ENCODE measurements at regions not wholly inside any gene's neighbourhood (a gene's known extent, or its start where the extent isn't known, plus 50 kb on each side); places are given as distances from the start of the nearest gene placed in this dataset.

DNA sequence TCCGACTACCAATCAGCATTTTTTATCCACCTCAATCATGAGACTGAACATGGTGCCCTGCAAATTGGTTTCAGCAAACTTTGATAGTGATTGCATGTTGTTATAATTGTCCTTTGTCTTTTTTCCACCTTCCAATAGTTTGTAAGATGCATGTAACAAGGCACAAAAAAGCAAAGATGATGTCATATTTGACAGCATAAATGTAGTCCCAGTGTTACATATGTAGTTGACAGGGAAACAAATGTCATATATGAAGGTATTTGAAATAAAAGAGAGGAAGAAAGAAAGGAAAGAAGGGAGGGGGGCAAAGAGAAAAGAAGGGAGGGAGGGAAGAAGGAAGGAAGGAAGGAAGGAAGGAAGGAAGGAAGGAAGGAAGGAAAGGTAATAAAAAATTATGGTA, 441.7 kb upstream of the CPEB2 start:
- no peak overlapping the region for H3K4me3 Mint-ChIP-seq
- peaks cover 2% of the 10 kb centered on the region for H3K9me3 Mint-ChIP-seq
- no peak overlapping the region for H3K27ac Mint-ChIP-seq
- Histone ChIP-seq H3K27ac (ENCODE audit: low read depth, low read length) (no peak overlapping the region), H3K36me3 (ENCODE audit: control insufficient read depth, insufficient read depth, low read length) (no peaks in the 10 kb centered on the region), H3K4me3 (ENCODE audit: low read length) (no peak overlapping the region), H3K4me1 (ENCODE audit: control insufficient read depth, insufficient read depth, low read length) (peaks cover 5% of the 10 kb centered on the region), H3K9ac (ENCODE audit: extremely low read depth, low read length, poor library complexity, severe bottlenecking) (no peak overlapping the region), H3K27me3 (ENCODE audit: control insufficient read depth, insufficient read depth, low read length, poor library complexity, severe bottlenecking) (no peaks in the 10 kb centered on the region), H3K9me3 (ENCODE audit: control insufficient read depth, low read length) (no peaks in the 10 kb centered on the region)
- WGBS, 2 experiments (ENCODE audit: insufficient coverage in 1 of 2, insufficient read length in 1 of 2), result 91 to 100% methylated on average over 1 of the region's 1 CpG
- TF ChIP-seq, protein P1, sequence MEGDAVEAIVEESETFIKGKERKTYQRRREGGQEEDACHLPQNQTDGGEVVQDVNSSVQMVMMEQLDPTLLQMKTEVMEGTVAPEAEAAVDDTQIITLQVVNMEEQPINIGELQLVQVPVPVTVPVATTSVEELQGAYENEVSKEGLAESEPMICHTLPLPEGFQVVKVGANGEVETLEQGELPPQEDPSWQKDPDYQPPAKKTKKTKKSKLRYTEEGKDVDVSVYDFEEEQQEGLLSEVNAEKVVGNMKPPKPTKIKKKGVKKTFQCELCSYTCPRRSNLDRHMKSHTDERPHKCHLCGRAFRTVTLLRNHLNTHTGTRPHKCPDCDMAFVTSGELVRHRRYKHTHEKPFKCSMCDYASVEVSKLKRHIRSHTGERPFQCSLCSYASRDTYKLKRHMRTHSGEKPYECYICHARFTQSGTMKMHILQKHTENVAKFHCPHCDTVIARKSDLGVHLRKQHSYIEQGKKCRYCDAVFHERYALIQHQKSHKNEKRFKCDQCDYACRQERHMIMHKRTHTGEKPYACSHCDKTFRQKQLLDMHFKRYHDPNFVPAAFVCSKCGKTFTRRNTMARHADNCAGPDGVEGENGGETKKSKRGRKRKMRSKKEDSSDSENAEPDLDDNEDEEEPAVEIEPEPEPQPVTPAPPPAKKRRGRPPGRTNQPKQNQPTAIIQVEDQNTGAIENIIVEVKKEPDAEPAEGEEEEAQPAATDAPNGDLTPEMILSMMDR (conservative IDR thresholded peaks at IDR 0.05), result no peak
- H3K4me1 Mint-ChIP-seq, result peaks cover 13% of the 10 kb centered on the region
- no peak for DNase-seq
- H3K27me3 Mint-ChIP-seq (ENCODE audit: insufficient read depth), result no peaks in the 10 kb centered on the region
- no peaks in the 10 kb centered on the region for H3K36me3 Mint-ChIP-seq (ENCODE audit: low read depth)

DNA sequence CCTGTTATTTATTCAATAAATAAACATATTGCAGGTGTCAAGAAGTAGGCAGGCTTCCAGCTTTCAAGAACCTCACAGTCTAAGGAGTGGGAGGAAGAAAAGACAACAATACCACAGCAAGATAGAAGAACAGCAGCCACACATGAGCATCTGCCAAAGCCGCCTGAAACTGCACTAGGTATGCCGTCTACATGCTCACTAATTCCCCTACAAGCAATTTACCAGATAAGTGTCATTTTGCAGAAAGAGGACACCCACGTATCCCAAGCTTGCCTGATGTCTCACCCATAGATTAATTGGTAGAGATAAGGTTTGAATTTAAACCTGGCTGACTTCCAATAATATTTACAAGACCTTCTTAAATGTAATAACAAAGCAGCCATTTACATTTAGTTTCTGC, 439.4 kb upstream of the CPEB2 start:
- Histone ChIP-seq H3K9ac (ENCODE audit: extremely low read depth, low read length, poor library complexity, severe bottlenecking) (no peak overlapping the region), H3K4me1 (ENCODE audit: control insufficient read depth, insufficient read depth, low read length) (no peaks in the 10 kb centered on the region), H3K9me3 (ENCODE audit: control insufficient read depth, low read length) (no peaks in the 10 kb centered on the region), H3K27me3 (ENCODE audit: control insufficient read depth, insufficient read depth, low read length, poor library complexity, severe bottlenecking) (no peaks in the 10 kb centered on the region), H3K36me3 (ENCODE audit: control insufficient read depth, insufficient read depth, low read length) (no peaks in the 10 kb centered on the region), H3K27ac (ENCODE audit: low read depth, low read length) (no peak overlapping the region), H3K4me3 (ENCODE audit: low read length) (no peak overlapping the region)
- DNase-seq, result no peak
- Mint-ChIP-seq H3K4me3 (no peak overlapping the region), H3K27ac (no peak overlapping the region), H3K27me3 (ENCODE audit: insufficient read depth) (no peaks in the 10 kb centered on the region), H3K4me1 (peaks cover 7% of the 10 kb centered on the region), H3K9me3 (peaks cover 5% of the 10 kb centered on the region), H3K36me3 (ENCODE audit: low read depth) (no peaks in the 10 kb centered on the region)
- 100% methylated on average over 1 to 2 of the region's 3 CpGs for WGBS, 2 experiments (ENCODE audit: insufficient coverage in 1 of 2, insufficient read length in 1 of 2)
- TF ChIP-seq, protein P1 (conservative IDR thresholded peaks at IDR 0.05), result no peak

DNA sequence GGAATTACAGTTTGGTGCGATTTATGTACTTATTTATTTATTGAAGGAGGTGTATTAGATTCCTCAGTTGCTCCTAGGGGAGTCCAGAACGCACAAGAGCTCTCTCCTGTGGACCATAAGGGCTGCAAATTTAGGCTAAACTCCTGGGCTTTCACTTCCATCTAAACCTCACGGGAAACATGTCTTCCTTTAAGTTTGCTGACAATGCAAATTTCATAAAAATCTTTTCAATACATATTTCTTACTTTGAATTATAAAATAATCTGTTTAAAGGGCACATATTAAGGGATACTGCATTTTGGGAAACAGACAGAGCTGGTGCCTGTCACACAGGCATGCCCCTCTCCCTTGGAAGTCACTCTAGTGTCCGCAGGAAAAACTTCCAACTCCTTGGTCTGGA, 438.0 kb upstream of the CPEB2 start:
- Mint-ChIP-seq H3K4me1 (peaks cover 7% of the 10 kb centered on the region), H3K36me3 (ENCODE audit: low read depth) (no peaks in the 10 kb centered on the region), H3K4me3 (no peak overlapping the region), H3K9me3 (peaks cover 5% of the 10 kb centered on the region), H3K27me3 (ENCODE audit: insufficient read depth) (no peaks in the 10 kb centered on the region), H3K27ac (no peak overlapping the region)
- DNase-seq, result no peak
- Histone ChIP-seq H3K4me1 (ENCODE audit: control insufficient read depth, insufficient read depth, low read length) (no peaks in the 10 kb centered on the region), H3K27ac (ENCODE audit: low read depth, low read length) (no peak overlapping the region), H3K36me3 (ENCODE audit: control insufficient read depth, insufficient read depth, low read length) (no peaks in the 10 kb centered on the region), H3K9me3 (ENCODE audit: control insufficient read depth, low read length) (no peaks in the 10 kb centered on the region), H3K4me3 (ENCODE audit: low read length) (no peak overlapping the region), H3K9ac (ENCODE audit: extremely low read depth, low read length, poor library complexity, severe bottlenecking) (no peak overlapping the region), H3K27me3 (ENCODE audit: control insufficient read depth, insufficient read depth, low read length, poor library complexity, severe bottlenecking) (no peaks in the 10 kb centered on the region)
- TF ChIP-seq, protein P1 (conservative IDR thresholded peaks at IDR 0.05), result no peak
- 91 to 100% methylated on average over 2 to 4 of the region's 4 CpGs for WGBS, 2 experiments (ENCODE audit: insufficient coverage in 1 of 2, insufficient read length in 1 of 2)
